ENCODE measurements at regions not wholly inside any gene's neighbourhood (a gene's known extent, or its start where the extent isn't known, plus 50 kb on each side); places are given as distances from the start of the nearest gene placed in this dataset.

GRCh38 chr6:44661221-44662008, 273.9 kb downstream of the CDC5L start:
- H3K9ac ChIP-seq, result no peak overlapping the region
- H3K27me3 ChIP-seq (ENCODE audit: insufficient read depth, low read depth), result no peaks in the 10 kb centered on the region
- H3K4me3 ChIP-seq (IDR thresholded peaks at IDR 0.05; ENCODE audit: insufficient read depth, low read depth, low read length), result no peak overlapping the region
- H3K4me1 ChIP-seq (ENCODE audit: low read depth, poor library complexity, severe bottlenecking), result peaks cover 38% of the 10 kb centered on the region
- no peak overlapping the region for H2AFZ ChIP-seq (ENCODE audit: low read depth)
- no peaks in the 10 kb centered on the region for H4K20me1 ChIP-seq (ENCODE audit: insufficient read depth)
- H3K79me2 ChIP-seq (ENCODE audit: insufficient read depth, low read depth), result no peaks in the 10 kb centered on the region
- TF ChIP-seq, protein P1, sequence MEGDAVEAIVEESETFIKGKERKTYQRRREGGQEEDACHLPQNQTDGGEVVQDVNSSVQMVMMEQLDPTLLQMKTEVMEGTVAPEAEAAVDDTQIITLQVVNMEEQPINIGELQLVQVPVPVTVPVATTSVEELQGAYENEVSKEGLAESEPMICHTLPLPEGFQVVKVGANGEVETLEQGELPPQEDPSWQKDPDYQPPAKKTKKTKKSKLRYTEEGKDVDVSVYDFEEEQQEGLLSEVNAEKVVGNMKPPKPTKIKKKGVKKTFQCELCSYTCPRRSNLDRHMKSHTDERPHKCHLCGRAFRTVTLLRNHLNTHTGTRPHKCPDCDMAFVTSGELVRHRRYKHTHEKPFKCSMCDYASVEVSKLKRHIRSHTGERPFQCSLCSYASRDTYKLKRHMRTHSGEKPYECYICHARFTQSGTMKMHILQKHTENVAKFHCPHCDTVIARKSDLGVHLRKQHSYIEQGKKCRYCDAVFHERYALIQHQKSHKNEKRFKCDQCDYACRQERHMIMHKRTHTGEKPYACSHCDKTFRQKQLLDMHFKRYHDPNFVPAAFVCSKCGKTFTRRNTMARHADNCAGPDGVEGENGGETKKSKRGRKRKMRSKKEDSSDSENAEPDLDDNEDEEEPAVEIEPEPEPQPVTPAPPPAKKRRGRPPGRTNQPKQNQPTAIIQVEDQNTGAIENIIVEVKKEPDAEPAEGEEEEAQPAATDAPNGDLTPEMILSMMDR (conservative IDR thresholded peaks at IDR 0.05; ENCODE audit: low read depth, low read length), result no peak
- H3K4me2 ChIP-seq, result peak overlapping the region; percentile 68; the same call in 1 of the 2 replicates
- no peaks in the 10 kb centered on the region for H3K36me3 ChIP-seq (ENCODE audit: insufficient read depth)
- 0 out of 2 replicates have a peak overlapping the region, but pooled peaks have one; percentile 59 for H3K27ac ChIP-seq

GRCh38 chr6:44662461-44663121, 275.1 kb downstream of the CDC5L start:
- TF ChIP-seq, protein P1 (conservative IDR thresholded peaks at IDR 0.05; ENCODE audit: low read depth, low read length), result no peak
- Histone ChIP-seq H4K20me1 (ENCODE audit: insufficient read depth) (no peaks in the 10 kb centered on the region), H3K27ac (peak overlapping the region; percentile 59; the same call in 1 of the 2 replicates), H3K4me3 (IDR thresholded peaks at IDR 0.05; ENCODE audit: insufficient read depth, low read depth, low read length) (no peak overlapping the region), H3K9ac (peak overlapping the region; percentile 28; the same call in 1 of the 2 replicates), H2AFZ (ENCODE audit: low read depth) (peak overlapping the region; percentile 81), H3K79me2 (ENCODE audit: insufficient read depth, low read depth) (no peaks in the 10 kb centered on the region), H3K36me3 (ENCODE audit: insufficient read depth) (no peaks in the 10 kb centered on the region), H3K27me3 (ENCODE audit: insufficient read depth, low read depth) (no peaks in the 10 kb centered on the region), H3K4me1 (ENCODE audit: low read depth, poor library complexity, severe bottlenecking) (peaks cover 36% of the 10 kb centered on the region), H3K4me2 (peak overlapping the region; percentile 68)

- H4K20me1 ChIP-seq (ENCODE audit: insufficient read depth), result no peaks in the 10 kb centered on the region
- H3K4me3 ChIP-seq (IDR thresholded peaks at IDR 0.05; ENCODE audit: insufficient read depth, low read depth, low read length), result no peak overlapping the region
- no peaks in the 10 kb centered on the region for H3K36me3 ChIP-seq (ENCODE audit: insufficient read depth)
- H3K4me2 ChIP-seq, result no peak overlapping the region; the same call in 1 of the 2 replicates
- no peaks in the 10 kb centered on the region for H3K27me3 ChIP-seq (ENCODE audit: insufficient read depth, low read depth)
- TF ChIP-seq, protein P1 (conservative IDR thresholded peaks at IDR 0.05; ENCODE audit: low read depth, low read length), result no peak
- no peak overlapping the region for H3K9ac ChIP-seq
- H3K27ac ChIP-seq, result no peak overlapping the region; the same call in 1 of the 2 replicates
- no peak overlapping the region for H2AFZ ChIP-seq (ENCODE audit: low read depth)
- peaks cover 36% of the 10 kb centered on the region for H3K4me1 ChIP-seq (ENCODE audit: low read depth, poor library complexity, severe bottlenecking)
- no peaks in the 10 kb centered on the region for H3K79me2 ChIP-seq (ENCODE audit: insufficient read depth, low read depth)
These were observed 276.5 kb downstream of the CDC5L start for GRCh38 chr6:44663860-44664634.

- no peak overlapping the region for H3K27ac ChIP-seq
- no peaks in the 10 kb centered on the region for H3K36me3 ChIP-seq (ENCODE audit: insufficient read depth)
- H3K4me1 ChIP-seq (ENCODE audit: low read depth, poor library complexity, severe bottlenecking), result peaks cover 31% of the 10 kb centered on the region
- H2AFZ ChIP-seq (ENCODE audit: low read depth), result no peak overlapping the region
- no peaks in the 10 kb centered on the region for H3K27me3 ChIP-seq (ENCODE audit: insufficient read depth, low read depth)
- no peak overlapping the region for H3K4me3 ChIP-seq (IDR thresholded peaks at IDR 0.05; ENCODE audit: insufficient read depth, low read depth, low read length)
- H3K9ac ChIP-seq, result no peak overlapping the region
- no peak overlapping the region for H3K4me2 ChIP-seq
- H4K20me1 ChIP-seq (ENCODE audit: insufficient read depth), result no peaks in the 10 kb centered on the region
- TF ChIP-seq, protein P1 (conservative IDR thresholded peaks at IDR 0.05; ENCODE audit: low read depth, low read length), result no peak
- H3K79me2 ChIP-seq (ENCODE audit: insufficient read depth, low read depth), result no peaks in the 10 kb centered on the region
These were observed 277.2 kb downstream of the CDC5L start for GRCh38 chr6:44664716-44665115.

Data from KMS-11 (cell line).